H9 (cell line): ENCODE measurements at regions not wholly inside any gene's neighbourhood (a gene's known extent, or its start where the extent isn't known, plus 50 kb on each side); places are given as distances from the start of the nearest gene placed in this dataset.

Source experiments
- DNase-seq: peaks from one replicate; pipeline ENCODE4 v3.0.0-alpha.2; 2017
- H2AFZ ChIP-seq: one replicate; pipeline ENCODE4 v1.6.1; 2013; ENCODE audit warnings: mild to moderate bottlenecking, low read length, control low read depth, moderate library complexity
- H2AK5ac ChIP-seq: 2 replicates; pipeline ENCODE4 v1.6.1; 2013; ENCODE audit warnings: low read length, control low read depth, mixed read lengths; ENCODE audit not compliant: insufficient read length
- H2BK120ac ChIP-seq: one replicate; pipeline ENCODE4 v1.6.1; 2013; ENCODE audit warnings: low read depth, mild to moderate bottlenecking, low read length, control low read depth, inconsistent platforms; ENCODE audit not compliant: poor library complexity, severe bottlenecking
- H2BK12ac ChIP-seq: 2 replicates; pipeline ENCODE4 v1.6.1; 2013; ENCODE audit warnings: low read length, control low read depth, mixed read lengths, low read depth; ENCODE audit not compliant: insufficient read length
- H2BK15ac ChIP-seq: 2 replicates; pipeline ENCODE4 v1.6.1; 2013; ENCODE audit warnings: low read depth, low read length, control low read depth
- H2BK20ac ChIP-seq: one replicate; pipeline ENCODE4 v1.6.1; 2013; ENCODE audit warnings: low read depth, mild to moderate bottlenecking, low read length, control low read depth, inconsistent platforms; ENCODE audit not compliant: poor library complexity, severe bottlenecking
- H2BK5ac ChIP-seq: 2 replicates; pipeline ENCODE4 v1.6.1; 2013; ENCODE audit warnings: low read length, control low read depth, mixed read lengths; ENCODE audit not compliant: insufficient read length
- H3K14ac ChIP-seq: 2 replicates; pipeline ENCODE4 v1.6.1; 2013; ENCODE audit warnings: low read length, control low read depth; ENCODE audit not compliant: insufficient read depth
- H3K18ac ChIP-seq: 2 replicates; pipeline ENCODE4 v1.6.1; 2013; ENCODE audit warnings: low read depth, mild to moderate bottlenecking, mixed read lengths, low read length, control low read depth; ENCODE audit not compliant: insufficient read length
- H3K23ac ChIP-seq: 2 replicates; pipeline ENCODE4 v1.6.1; 2013; ENCODE audit warnings: low read length, control low read depth, mixed read lengths, low read depth; ENCODE audit not compliant: insufficient read length
- H3K23me2 ChIP-seq: 2 replicates; pipeline ENCODE4 v1.6.1; 2013; ENCODE audit warnings: low read depth, mild to moderate bottlenecking, mixed read lengths, low read length, control low read depth; ENCODE audit not compliant: insufficient read length, poor library complexity, severe bottlenecking
- H3K27ac ChIP-seq: 2 replicates; pipeline ENCODE4 v1.5.1; 2013; ENCODE audit warnings: low read length, control low read depth, mixed read lengths, low read depth; ENCODE audit not compliant: insufficient read length
- H3K27me3 ChIP-seq: 2 replicates; pipeline ENCODE4 v1.6.1; 2013; ENCODE audit warnings: low read length, control low read depth, inconsistent platforms; ENCODE audit not compliant: insufficient read depth
- H3K4ac ChIP-seq: 2 replicates; pipeline ENCODE4 v1.6.1; 2013; ENCODE audit warnings: low read depth, mild to moderate bottlenecking, control low read depth, inconsistent platforms, low read length, moderate library complexity
- H3K4me1 ChIP-seq: 2 replicates; pipeline ENCODE4 v1.6.1; 2013; ENCODE audit warnings: low read length, control low read depth, inconsistent platforms; ENCODE audit not compliant: insufficient read depth
- H3K4me2 ChIP-seq: 2 replicates; pipeline ENCODE4 v1.6.1; 2013; ENCODE audit warnings: low read length, control low read depth, mixed read lengths; ENCODE audit not compliant: insufficient read length, insufficient read depth
- H3K56ac ChIP-seq: 2 replicates; pipeline ENCODE4 v1.6.1; 2013; ENCODE audit warnings: low read depth, mild to moderate bottlenecking, mixed read lengths, low read length, control low read depth; ENCODE audit not compliant: insufficient read length
- H3K79me1 ChIP-seq: 2 replicates; pipeline ENCODE4 v1.6.1; 2013; ENCODE audit warnings: low read depth, mild to moderate bottlenecking, moderate library complexity, low read length, control low read depth, inconsistent platforms; ENCODE audit not compliant: insufficient read depth, poor library complexity, severe bottlenecking
- H3K79me2 ChIP-seq: 2 replicates; pipeline ENCODE4 v1.6.1; 2013; ENCODE audit warnings: low read length, control low read depth, inconsistent platforms; ENCODE audit not compliant: insufficient read depth
- H3K9ac ChIP-seq: 2 replicates; pipeline ENCODE4 v1.6.1; 2013; ENCODE audit warnings: low read length, control low read depth, mixed read lengths; ENCODE audit not compliant: insufficient read length; ENCODE audit errors: extremely low read depth
- H3K9me3 ChIP-seq: one replicate; pipeline ENCODE4 v1.6.1; 2013; ENCODE audit warnings: low read depth, low read length, inconsistent platforms; ENCODE audit not compliant: control insufficient read depth
- H3T11ph ChIP-seq: one replicate; pipeline ENCODE4 v1.6.1; 2013; ENCODE audit warnings: mild to moderate bottlenecking, low read length, control low read depth, inconsistent platforms
- H4K20me1 ChIP-seq: one replicate; pipeline ENCODE4 v1.6.1; 2013; ENCODE audit not compliant: control insufficient read depth, insufficient read length, insufficient read depth
- H4K5ac ChIP-seq: 2 replicates; pipeline ENCODE4 v1.6.1; 2013; ENCODE audit warnings: low read depth, mild to moderate bottlenecking, mixed read lengths, low read length, control low read depth; ENCODE audit not compliant: insufficient read length
- H4K8ac ChIP-seq: replicated peaks from 2 replicates; pipeline ENCODE4 v1.6.1; 2013; ENCODE audit warnings: low read length, control low read depth, mixed read lengths, low read depth; ENCODE audit not compliant: insufficient read length
- H4K91ac ChIP-seq: 2 replicates; pipeline ENCODE4 v1.6.1; 2013; ENCODE audit warnings: low read depth, mild to moderate bottlenecking, moderate library complexity, mixed read lengths, low read length, control low read depth; ENCODE audit not compliant: insufficient read length
- H3K27ac Mint-ChIP-seq, 3 experiments: 2 replicates in 2 of 3; 3 replicates in 1 of 3; pipeline ENCODE4 v1.8.0; 2020 to 2021; ENCODE audit warnings: mixed read lengths in 3 of 3, mild to moderate bottlenecking in 1 of 3, moderate library complexity in 1 of 3
- H3K27me3 Mint-ChIP-seq: 2 replicates; pipeline ENCODE4 v1.8.0; 2021; ENCODE audit warnings: low read depth, mild to moderate bottlenecking, moderate library complexity, mixed read lengths
- H3K36me3 Mint-ChIP-seq, 3 experiments: 2 replicates in 2 of 3; 3 replicates in 1 of 3; pipeline ENCODE4 v1.8.0; 2020 to 2021; ENCODE audit warnings: low read depth in 3 of 3, mixed read lengths in 3 of 3; ENCODE audit not compliant: insufficient read depth in 1 of 3
- H3K4me1 Mint-ChIP-seq, 2 experiments: 2 replicates each; pipeline ENCODE4 v1.8.0; 2020; ENCODE audit warnings: mixed read lengths in 2 of 2
- H3K4me3 Mint-ChIP-seq, 2 experiments: 2 replicates in 1 of 2; 3 replicates in 1 of 2; pipeline ENCODE4 v1.8.0; 2020 to 2021; ENCODE audit warnings: mild to moderate bottlenecking in 2 of 2, mixed read lengths in 2 of 2, moderate library complexity in 1 of 2
- H3K9me3 Mint-ChIP-seq, 2 experiments: 2 replicates in 1 of 2; 3 replicates in 1 of 2; pipeline ENCODE4 v1.8.0; 2020; ENCODE audit warnings: mild to moderate bottlenecking in 2 of 2, mixed read lengths in 2 of 2, moderate library complexity in 1 of 2
- WGBS: extraction: QIAGEN DNeasy Blood & Tissue Kit; methylation state at CpG from one replicate; pipeline ENCODE4 v1.1.7; 2013; ENCODE audit warnings: missing lambda C conversion rate, low lambda C conversion rate, mixed read lengths; ENCODE audit not compliant: insufficient read length; ENCODE audit errors: extremely low coverage; 5-methylcytosine and 5-hydroxymethylcytosine counted together
- TF ChIP-seq, protein P1 (sequence below): fragments of 200-600 bp; sonication (generic); conservative IDR thresholded peaks from 3 replicates; pipeline ENCODE4 v1.8.0; 2021; ENCODE audit warnings: antibody characterized with exemption, mild to moderate bottlenecking

DNA sequence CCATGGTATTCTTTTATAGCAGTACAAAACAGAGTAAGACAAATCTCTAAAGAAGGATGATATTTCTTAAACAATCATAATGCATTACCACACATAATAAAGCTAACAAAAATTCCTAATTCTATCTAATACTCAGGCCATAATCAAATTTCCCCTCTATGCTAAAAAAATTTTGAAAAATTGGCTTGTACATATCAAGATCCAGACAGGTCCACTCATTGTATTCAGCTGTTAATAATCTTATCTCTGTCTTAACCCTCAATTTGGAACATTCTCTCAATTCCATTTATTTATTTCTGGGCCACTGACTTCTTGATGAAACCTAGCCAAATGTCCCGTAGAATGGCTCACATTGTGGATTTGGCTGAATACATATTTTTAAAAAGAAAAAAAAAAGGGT lies 59.1 kb upstream of the PAX3 start:
- Mint-ChIP-seq H3K27me3 (peaks cover 3% of the 10 kb centered on the region), H3K4me1 (no peaks in the 10 kb centered on the region), H3K4me3 (no peak overlapping the region), H3K9me3 (no peaks in the 10 kb centered on the region), H3K36me3 (no peaks in the 10 kb centered on the region; a peak in 1 of 7 replicates), H3K27ac (no peak overlapping the region)
- Histone ChIP-seq H3K9me3 (no peaks in the 10 kb centered on the region), H3K9ac (no peak overlapping the region), H3K23me2 (no peaks in the 10 kb centered on the region), H3K27ac (no peak overlapping the region), H3K79me1 (no peaks in the 10 kb centered on the region), H3K79me2 (no peaks in the 10 kb centered on the region), H4K5ac (no peak overlapping the region), H3K18ac (no peak overlapping the region), H2AFZ (no peak overlapping the region), H2BK20ac (no peak overlapping the region), H3T11ph (no peak overlapping the region), H3K14ac (no peak overlapping the region), H2BK120ac (no peak overlapping the region), H2BK15ac (no peak overlapping the region), H2AK5ac (no peak overlapping the region), H3K23ac (no peak overlapping the region), H3K4me1 (no peaks in the 10 kb centered on the region), H4K20me1 (no peaks in the 10 kb centered on the region), H3K56ac (no peak overlapping the region), H2BK12ac (no peak overlapping the region), H3K4me2 (no peak overlapping the region), H3K27me3 (no peaks in the 10 kb centered on the region), H4K8ac (no peak overlapping the region), H2BK5ac (no peak overlapping the region), H4K91ac (no peak overlapping the region), H3K4ac (no peak overlapping the region)
- DNase-seq: no peak
- TF ChIP-seq, protein P1, sequence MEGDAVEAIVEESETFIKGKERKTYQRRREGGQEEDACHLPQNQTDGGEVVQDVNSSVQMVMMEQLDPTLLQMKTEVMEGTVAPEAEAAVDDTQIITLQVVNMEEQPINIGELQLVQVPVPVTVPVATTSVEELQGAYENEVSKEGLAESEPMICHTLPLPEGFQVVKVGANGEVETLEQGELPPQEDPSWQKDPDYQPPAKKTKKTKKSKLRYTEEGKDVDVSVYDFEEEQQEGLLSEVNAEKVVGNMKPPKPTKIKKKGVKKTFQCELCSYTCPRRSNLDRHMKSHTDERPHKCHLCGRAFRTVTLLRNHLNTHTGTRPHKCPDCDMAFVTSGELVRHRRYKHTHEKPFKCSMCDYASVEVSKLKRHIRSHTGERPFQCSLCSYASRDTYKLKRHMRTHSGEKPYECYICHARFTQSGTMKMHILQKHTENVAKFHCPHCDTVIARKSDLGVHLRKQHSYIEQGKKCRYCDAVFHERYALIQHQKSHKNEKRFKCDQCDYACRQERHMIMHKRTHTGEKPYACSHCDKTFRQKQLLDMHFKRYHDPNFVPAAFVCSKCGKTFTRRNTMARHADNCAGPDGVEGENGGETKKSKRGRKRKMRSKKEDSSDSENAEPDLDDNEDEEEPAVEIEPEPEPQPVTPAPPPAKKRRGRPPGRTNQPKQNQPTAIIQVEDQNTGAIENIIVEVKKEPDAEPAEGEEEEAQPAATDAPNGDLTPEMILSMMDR: no peak
- no CpG with 5 or more reads among the region's 1 CpG for WGBS
